Endothelial cell of umbilical vein (primary cell): ENCODE measurements at regions not wholly inside any gene's neighbourhood (a gene's known extent, or its start where the extent isn't known, plus 50 kb on each side); places are given as distances from the start of the nearest gene placed in this dataset.

Experiments
- BruUV-seq: library from RNA; stranded (reverse); fragments of 400-500 nt; replicated peaks from 2 replicates; lab custom pipeline; 2021; lab: Mats Ljungman, UMichigan
- CTCF ChIA-PET: fragments of 300-600, 350-600 bp; sonication (Branson Sonifier 250); formaldehyde crosslinking; loops from one replicate; lab custom pipeline; 2021; ENCODE audit warnings: antibody characterized with exemption, inconsistent platforms; lab: Charles Lee
- POLR2A ChIA-PET: fragments of 300-600, 350-600 bp; sonication (Branson Sonifier 250); formaldehyde crosslinking; loops from one replicate; lab custom pipeline; 2021; ENCODE audit warnings: antibody characterized with exemption, inconsistent platforms; lab: Charles Lee
- DNase-seq: peaks from one replicate; pipeline ENCODE4 v3.0.0-alpha.2; 2011; ENCODE audit warnings: low read depth, low spot score
- FAIRE-seq: peaks from 2 replicates; lab custom pipeline; 2011; peaks lifted over from hg19 to GRCh38; lab: Jason Lieb, UNC
- H2AFZ ChIP-seq: 2 replicates; pipeline ENCODE4 v1.6.0; 2012; ENCODE audit warnings: low read depth, low read length, control low read depth, inconsistent platforms
- H3K27ac ChIP-seq: 2 replicates; pipeline ENCODE4 v1.5.1; 2011; ENCODE audit warnings: low read depth, mild to moderate bottlenecking, control low read depth, low read length, moderate library complexity; ENCODE audit not compliant: insufficient read depth
- H3K27me3 ChIP-seq, 2 experiments: 2 replicates each; pipeline versions ENCODE4 v1.6.0 to v1.6.1; 2011; ENCODE audit warnings: low read length in 2 of 2, mixed read lengths in 1 of 2; ENCODE audit not compliant: control insufficient read depth in 2 of 2, insufficient read depth in 2 of 2
- H3K36me3 ChIP-seq, 2 experiments: 2 replicates in 1 of 2; 3 replicates in 1 of 2; pipeline ENCODE4 v1.5.1; 2011; ENCODE audit warnings: low read length in 2 of 2, mild to moderate bottlenecking in 1 of 2, moderate library complexity in 1 of 2; ENCODE audit not compliant: control insufficient read depth in 2 of 2, insufficient read depth in 2 of 2; ENCODE audit errors: extremely low read depth in 1 of 2
- H3K4me1 ChIP-seq: 3 replicates; pipeline ENCODE4 v1.5.1; 2011; ENCODE audit warnings: mild to moderate bottlenecking, low read length; ENCODE audit not compliant: control insufficient read depth, insufficient read depth; ENCODE audit errors: extremely low read depth
- H3K4me2 ChIP-seq: 2 replicates; pipeline ENCODE4 v1.6.1; 2011; ENCODE audit warnings: low read length, control low read depth, mixed read lengths; ENCODE audit not compliant: insufficient read depth
- H3K4me3 ChIP-seq, 3 experiments: fragments of 200-600 bp in 1 of 3; sonication (generic), shearing (Covaris generic) in 1 of 3; replicated peaks in 1 of 3; 2 replicates each; pipeline ENCODE4 v1.5.1; 2011 to 2016; ENCODE audit warnings: control low read depth in 3 of 3, low read length in 3 of 3, mild to moderate bottlenecking in 2 of 3, inconsistent platforms in 1 of 3, low read depth in 1 of 3, moderate library complexity in 1 of 3; ENCODE audit not compliant: insufficient read depth in 1 of 3
- H3K79me2 ChIP-seq: 2 replicates; pipeline ENCODE4 v1.6.0; 2012; ENCODE audit warnings: low read length, inconsistent platforms; ENCODE audit not compliant: control insufficient read depth, insufficient read depth
- H3K9ac ChIP-seq: replicated peaks from 2 replicates; pipeline ENCODE3; 2011; ENCODE audit warnings: low read length, control low read depth; ENCODE audit not compliant: insufficient read depth; ENCODE audit errors: extremely low read depth
- H3K9me1 ChIP-seq: replicated peaks from 3 replicates; pipeline ENCODE4 v1.6.0; 2011; ENCODE audit warnings: mild to moderate bottlenecking, low read length; ENCODE audit not compliant: control insufficient read depth, insufficient read depth; ENCODE audit errors: extremely low read depth
- H3K9me3 ChIP-seq: replicated peaks from 2 replicates; pipeline ENCODE4 v1.5.1; 2012; ENCODE audit warnings: low read length, inconsistent platforms; ENCODE audit not compliant: control insufficient read depth, insufficient read depth
- H4K20me1 ChIP-seq: replicated peaks from 2 replicates; pipeline ENCODE3; 2011; ENCODE audit warnings: mild to moderate bottlenecking, low read length; ENCODE audit not compliant: control insufficient read depth, insufficient read depth; ENCODE audit errors: extremely low read depth
- EZH2 ChIP-seq: IDR thresholded peaks from 2 replicates; pipeline ENCODE4 v1.6.1; 2012; ENCODE audit warnings: borderline replicate concordance, low read depth, mild to moderate bottlenecking, moderate library complexity, low read length, inconsistent platforms; ENCODE audit not compliant: severe bottlenecking
- FOS ChIP-seq: IDR thresholded peaks from 2 replicates; pipeline ENCODE4 v1.6.1; 2011; ENCODE audit warnings: mild to moderate bottlenecking, low read length, moderate library complexity, borderline replicate concordance; ENCODE audit not compliant: insufficient read depth
- GATA2 ChIP-seq: IDR thresholded peaks from 2 replicates; pipeline ENCODE4 v1.7.0; 2011; ENCODE audit warnings: low read depth, mild to moderate bottlenecking, moderate library complexity, mixed read lengths, low read length; ENCODE audit not compliant: insufficient read length, insufficient read depth
- JUN ChIP-seq: IDR thresholded peaks from 2 replicates; pipeline ENCODE4 v1.6.1; 2011; ENCODE audit warnings: borderline replicate concordance, low read depth; ENCODE audit not compliant: insufficient read length, insufficient read depth
- MYC ChIP-seq: IDR thresholded peaks from one replicate; pipeline ENCODE4 v1.6.1; 2011; ENCODE audit warnings: mild to moderate bottlenecking, low read depth, low read length
- POLR2A ChIP-seq: IDR thresholded peaks from 2 replicates; pipeline ENCODE4 v1.6.1; 2012; ENCODE audit warnings: low read depth, mild to moderate bottlenecking, control low read depth, low read length
- POLR2AphosphoS5 ChIP-seq: IDR thresholded peaks from 2 replicates; pipeline ENCODE4 v1.6.1; 2012; ENCODE audit warnings: low read depth, mild to moderate bottlenecking, control low read depth, low read length, moderate library complexity; ENCODE audit not compliant: insufficient read depth
- dilution Hi-C: fragments of 300-500 bp; cut with MboI; formaldehyde crosslinking; loops from one replicate; pipeline ENCODE4 v1.15.0; 2019; ENCODE audit warnings: low sequenced_read_pairs; ENCODE audit not compliant: extremely low pct_ligation_motif_present
- intact Hi-C: fragments of 100-400 bp; cut with micrococcal nuclease; formaldehyde crosslinking; loops from one replicate; pipeline ENCODE4 v1.10.0; 2022
- TF ChIP-seq, protein P1 (sequence below), 2 donors: IDR thresholded peaks; 1 replicate in 1 of 2; 2 replicates in 1 of 2; pipeline ENCODE4 v1.5.1; 2011; ENCODE audit warnings: low read length in 2 of 2, mild to moderate bottlenecking in 2 of 2, moderate library complexity in 2 of 2, control low read depth in 1 of 2, inconsistent platforms in 1 of 2, low read depth in 1 of 2; ENCODE audit not compliant: insufficient read depth in 1 of 2; ENCODE audit errors: extremely low read depth in 1 of 2
- TF ChIP-seq, protein P2 (sequence below): IDR thresholded peaks from 2 replicates; pipeline ENCODE4 v1.6.1; 2011; ENCODE audit not compliant: insufficient read depth, insufficient read length

DNA sequence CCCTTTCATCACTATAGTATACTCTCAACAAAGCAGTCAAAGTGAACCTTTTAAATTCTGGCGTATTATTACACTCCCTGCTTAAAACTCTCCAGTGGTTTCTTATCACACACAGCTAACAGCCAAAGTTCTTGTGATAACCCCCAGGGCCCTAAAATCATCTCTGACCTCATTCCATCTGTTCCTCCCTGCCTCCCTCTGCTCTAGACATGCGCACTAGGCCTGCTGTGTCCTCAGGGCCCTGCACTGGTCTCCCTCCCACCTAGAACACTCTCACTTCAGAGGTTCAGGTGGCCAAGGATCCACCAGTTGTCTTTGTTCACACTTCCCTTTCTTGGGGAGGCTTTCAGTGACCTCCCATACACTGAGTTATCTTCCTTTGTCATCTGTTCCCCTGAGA, 603.4 kb downstream of the DSC3 start:
- no peaks in the 10 kb centered on the region for H3K27me3 ChIP-seq
- intact Hi-C loops (no loop called here), dilution Hi-C loops (no loop called here)
- H3K4me1 ChIP-seq = no peaks in the 10 kb centered on the region
- no TSS peak for BruUV-seq
- no peaks in the 10 kb centered on the region for H3K9me3 ChIP-seq
- no peak overlapping the region for H3K4me2 ChIP-seq
- H3K79me2 ChIP-seq = no peaks in the 10 kb centered on the region
- no peaks in the 10 kb centered on the region for H3K36me3 ChIP-seq
- H4K20me1 ChIP-seq = no peaks in the 10 kb centered on the region
- POLR2A ChIA-PET = no interaction called here
- no peak overlapping the region for H2AFZ ChIP-seq
- H3K9ac ChIP-seq = no peak overlapping the region
- no peaks in the 10 kb centered on the region for H3K9me1 ChIP-seq
- DNase-seq (no peak), FAIRE-seq (no peak)
- no peak overlapping the region for H3K27ac ChIP-seq
- CTCF ChIA-PET = no interaction called here
- no peak for TF ChIP-seq GATA2
- no peak for TF ChIP-seq EZH2
- no peak for TF ChIP-seq JUN
- TF ChIP-seq POLR2A = no peak
- TF ChIP-seq, protein P1, sequence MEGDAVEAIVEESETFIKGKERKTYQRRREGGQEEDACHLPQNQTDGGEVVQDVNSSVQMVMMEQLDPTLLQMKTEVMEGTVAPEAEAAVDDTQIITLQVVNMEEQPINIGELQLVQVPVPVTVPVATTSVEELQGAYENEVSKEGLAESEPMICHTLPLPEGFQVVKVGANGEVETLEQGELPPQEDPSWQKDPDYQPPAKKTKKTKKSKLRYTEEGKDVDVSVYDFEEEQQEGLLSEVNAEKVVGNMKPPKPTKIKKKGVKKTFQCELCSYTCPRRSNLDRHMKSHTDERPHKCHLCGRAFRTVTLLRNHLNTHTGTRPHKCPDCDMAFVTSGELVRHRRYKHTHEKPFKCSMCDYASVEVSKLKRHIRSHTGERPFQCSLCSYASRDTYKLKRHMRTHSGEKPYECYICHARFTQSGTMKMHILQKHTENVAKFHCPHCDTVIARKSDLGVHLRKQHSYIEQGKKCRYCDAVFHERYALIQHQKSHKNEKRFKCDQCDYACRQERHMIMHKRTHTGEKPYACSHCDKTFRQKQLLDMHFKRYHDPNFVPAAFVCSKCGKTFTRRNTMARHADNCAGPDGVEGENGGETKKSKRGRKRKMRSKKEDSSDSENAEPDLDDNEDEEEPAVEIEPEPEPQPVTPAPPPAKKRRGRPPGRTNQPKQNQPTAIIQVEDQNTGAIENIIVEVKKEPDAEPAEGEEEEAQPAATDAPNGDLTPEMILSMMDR (IDR thresholded peaks at IDR 0.05; ENCODE audit: extremely low read depth in 1 of 2, insufficient read depth in 1 of 2, low read depth in 1 of 2, low read length in 2 of 2) = no peak
- no peak for TF ChIP-seq FOS
- TF ChIP-seq POLR2AphosphoS5 = no peak
- no peak for TF ChIP-seq MYC
- TF ChIP-seq, protein P2, sequence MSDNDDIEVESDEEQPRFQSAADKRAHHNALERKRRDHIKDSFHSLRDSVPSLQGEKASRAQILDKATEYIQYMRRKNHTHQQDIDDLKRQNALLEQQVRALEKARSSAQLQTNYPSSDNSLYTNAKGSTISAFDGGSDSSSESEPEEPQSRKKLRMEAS = no peak
- H3K4me3 ChIP-seq = no peak overlapping the region
